ENCODE measurements at regions not wholly inside any gene's neighbourhood (a gene's known extent, or its start where the extent isn't known, plus 50 kb on each side); places are given as distances from the start of the nearest gene placed in this dataset.

DNA sequence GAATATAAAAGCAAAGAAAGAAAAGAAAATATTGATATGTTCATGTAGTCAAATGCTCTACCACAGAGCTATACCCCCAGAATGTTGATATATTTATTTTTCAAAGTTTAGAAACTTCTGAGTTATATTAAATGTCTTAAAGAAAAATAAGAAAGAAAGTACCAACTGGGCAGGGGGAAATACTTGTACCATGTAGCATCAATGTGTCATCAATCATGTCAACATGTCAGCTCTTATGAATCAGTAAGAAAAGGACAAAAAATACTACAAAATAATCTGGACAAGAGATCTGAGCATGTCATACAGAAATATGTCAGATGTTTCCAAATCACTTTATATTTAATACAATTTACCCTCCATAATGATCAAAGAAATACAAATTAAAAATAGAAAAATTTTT is 595.1 kb upstream of the ATP2B1 start (continued):
- no peak for TF ChIP-seq WRNIP1 (IDR thresholded peaks at IDR 0.05; ENCODE audit: borderline replicate concordance, low read depth, low read length)
- TF ChIP-seq EP300 (IDR thresholded peaks at IDR 0.05; ENCODE audit: borderline replicate concordance in 1 of 2, control insufficient read depth in 1 of 2, low read depth in 2 of 2, low read length in 2 of 2) = no peak
- no peak for TF ChIP-seq ETV6 (conservative IDR thresholded peaks at IDR 0.05 in 1 of 2, IDR thresholded peaks at IDR 0.05 in 1 of 2; ENCODE audit: borderline replicate concordance in 1 of 2, low read depth in 1 of 2)
- no peak for TF ChIP-seq ZNF24 (IDR thresholded peaks at IDR 0.05)
- no peak for TF ChIP-seq MYC (IDR thresholded peaks at IDR 0.05; ENCODE audit: insufficient read depth, insufficient read length, insufficient replicate concordance, low read length, severe bottlenecking)
- TF ChIP-seq, protein P1, sequence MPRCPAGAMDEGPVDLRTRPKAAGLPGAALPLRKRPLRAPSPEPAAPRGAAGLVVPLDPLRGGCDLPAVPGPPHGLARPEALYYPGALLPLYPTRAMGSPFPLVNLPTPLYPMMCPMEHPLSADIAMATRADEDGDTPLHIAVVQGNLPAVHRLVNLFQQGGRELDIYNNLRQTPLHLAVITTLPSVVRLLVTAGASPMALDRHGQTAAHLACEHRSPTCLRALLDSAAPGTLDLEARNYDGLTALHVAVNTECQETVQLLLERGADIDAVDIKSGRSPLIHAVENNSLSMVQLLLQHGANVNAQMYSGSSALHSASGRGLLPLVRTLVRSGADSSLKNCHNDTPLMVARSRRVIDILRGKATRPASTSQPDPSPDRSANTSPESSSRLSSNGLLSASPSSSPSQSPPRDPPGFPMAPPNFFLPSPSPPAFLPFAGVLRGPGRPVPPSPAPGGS (IDR thresholded peaks at IDR 0.05; ENCODE audit: borderline replicate concordance, insufficient read depth, low read depth, low read length, poor library complexity, severe bottlenecking) = no peak
- TF ChIP-seq CREM (IDR thresholded peaks at IDR 0.05; ENCODE audit: low read depth) = no peak
- TF ChIP-seq FOXM1 (IDR thresholded peaks at IDR 0.05; ENCODE audit: low read depth, low read length) = no peak
- TF ChIP-seq SMARCA5 (IDR thresholded peaks at IDR 0.05) = no peak

- FAIRE-seq (no peak), ATAC-seq (no peak), DNase-seq (ENCODE audit: low read depth, low spot score) (no peak)
- intact Hi-C loops (cut with micrococcal nuclease; ENCODE audit: unreplicated experiment) = no loop called here
- H4K20me1 ChIP-seq (ENCODE audit: control insufficient read depth, insufficient read depth) = no peaks in the 10 kb centered on the region
- H3K4me1 ChIP-seq (ENCODE audit: control insufficient read depth, insufficient read depth, low read length) = peaks cover 5% of the 10 kb centered on the region
- H3K9me3 ChIP-seq (replicated peaks; ENCODE audit: control insufficient read depth, insufficient read depth, low read length) = no peaks in the 10 kb centered on the region; the same call in 2 of the 3 replicates
- no peaks in the 10 kb centered on the region for H3K36me3 ChIP-seq (ENCODE audit: control insufficient read depth in 2 of 2, insufficient read depth in 2 of 2, low read length in 1 of 2)
- no peak overlapping the region for H3K4me2 ChIP-seq (ENCODE audit: control insufficient read depth, insufficient read depth)
- no peak overlapping the region for H2AFZ ChIP-seq (ENCODE audit: control insufficient read depth, low read depth, low read length)
- no peak overlapping the region for H3K4me3 ChIP-seq
- in situ Hi-C loops (cut with MboI) = no loop called here
- POLR2A ChIA-PET = no interaction called here
- BruUV-seq (replicated peaks) = no TSS peak
- SMC1A ChIA-PET (ENCODE audit: uncharacterized antibody, unreplicated experiment) = interaction anchor here (1.2 to 1.5 kb wide), 2 partner anchors 57 to 106 kb away, joined by 3 read pairs; no protein-coding TSS in a partner anchor
- RAD21 ChIA-PET (ENCODE audit: unreplicated experiment) = interaction anchor here (0.7 kb wide), 1 partner anchor 101 kb away, joined by 3 read pairs; no protein-coding TSS in a partner anchor
- 80% methylated on average over 1 of the region's 1 CpG for WGBS (ENCODE audit: insufficient coverage, insufficient replicate concordance, low lambda C conversion rate, missing lambda C conversion rate)
- no peak overlapping the region for H3K27ac ChIP-seq (ENCODE audit: control insufficient read depth, insufficient read depth)
- CTCF ChIA-PET = interaction anchor here (0.9 to 1.2 kb wide), 2 partner anchors 29 to 48 kb away, joined by 3 to 5 read pairs; no protein-coding TSS in a partner anchor
- H3K79me2 ChIP-seq (ENCODE audit: control insufficient read depth, insufficient read depth, low read length) = no peaks in the 10 kb centered on the region
- H3K27me3 ChIP-seq (replicated peaks in 1 of 2; ENCODE audit: control insufficient read depth in 2 of 2, insufficient read depth in 2 of 2, low read length in 1 of 2) = no peaks in the 10 kb centered on the region
- H3K9ac ChIP-seq (ENCODE audit: control insufficient read depth, insufficient read depth, low read length) = no peak overlapping the region
- TF ChIP-seq, protein P1 (IDR thresholded peaks at IDR 0.05; ENCODE audit: borderline replicate concordance, insufficient read depth, low read depth, low read length, poor library complexity, severe bottlenecking) = no peak
- no peak for TF ChIP-seq GATAD2B (conservative IDR thresholded peaks at IDR 0.05; ENCODE audit: low read depth)
- TF ChIP-seq EP300 (IDR thresholded peaks at IDR 0.05; ENCODE audit: borderline replicate concordance in 1 of 2, control insufficient read depth in 1 of 2, low read depth in 2 of 2, low read length in 2 of 2) = no peak
- TF ChIP-seq, protein P2, sequence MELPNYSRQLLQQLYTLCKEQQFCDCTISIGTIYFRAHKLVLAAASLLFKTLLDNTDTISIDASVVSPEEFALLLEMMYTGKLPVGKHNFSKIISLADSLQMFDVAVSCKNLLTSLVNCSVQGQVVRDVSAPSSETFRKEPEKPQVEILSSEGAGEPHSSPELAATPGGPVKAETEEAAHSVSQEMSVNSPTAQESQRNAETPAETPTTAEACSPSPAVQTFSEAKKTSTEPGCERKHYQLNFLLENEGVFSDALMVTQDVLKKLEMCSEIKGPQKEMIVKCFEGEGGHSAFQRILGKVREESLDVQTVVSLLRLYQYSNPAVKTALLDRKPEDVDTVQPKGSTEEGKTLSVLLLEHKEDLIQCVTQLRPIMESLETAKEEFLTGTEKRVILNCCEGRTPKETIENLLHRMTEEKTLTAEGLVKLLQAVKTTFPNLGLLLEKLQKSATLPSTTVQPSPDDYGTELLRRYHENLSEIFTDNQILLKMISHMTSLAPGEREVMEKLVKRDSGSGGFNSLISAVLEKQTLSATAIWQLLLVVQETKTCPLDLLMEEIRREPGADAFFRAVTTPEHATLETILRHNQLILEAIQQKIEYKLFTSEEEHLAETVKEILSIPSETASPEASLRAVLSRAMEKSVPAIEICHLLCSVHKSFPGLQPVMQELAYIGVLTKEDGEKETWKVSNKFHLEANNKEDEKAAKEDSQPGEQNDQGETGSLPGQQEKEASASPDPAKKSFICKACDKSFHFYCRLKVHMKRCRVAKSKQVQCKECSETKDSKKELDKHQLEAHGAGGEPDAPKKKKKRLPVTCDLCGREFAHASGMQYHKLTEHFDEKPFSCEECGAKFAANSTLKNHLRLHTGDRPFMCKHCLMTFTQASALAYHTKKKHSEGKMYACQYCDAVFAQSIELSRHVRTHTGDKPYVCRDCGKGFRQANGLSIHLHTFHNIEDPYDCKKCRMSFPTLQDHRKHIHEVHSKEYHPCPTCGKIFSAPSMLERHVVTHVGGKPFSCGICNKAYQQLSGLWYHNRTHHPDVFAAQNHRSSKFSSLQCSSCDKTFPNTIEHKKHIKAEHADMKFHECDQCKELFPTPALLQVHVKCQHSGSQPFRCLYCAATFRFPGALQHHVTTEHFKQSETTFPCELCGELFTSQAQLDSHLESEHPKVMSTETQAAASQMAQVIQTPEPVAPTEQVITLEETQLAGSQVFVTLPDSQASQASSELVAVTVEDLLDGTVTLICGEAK (IDR thresholded peaks at IDR 0.05; ENCODE audit: borderline replicate concordance) = no peak
- no peak for TF ChIP-seq SREBF1 (IDR thresholded peaks at IDR 0.05; ENCODE audit: low read length)
- no peak for TF ChIP-seq SIX5 (IDR thresholded peaks at IDR 0.05; ENCODE audit: low read depth, low read length, severe bottlenecking)
Observed at GRCh38 chr12:90301561-90302133, 593.0 kb upstream of the ATP2B1 start.

All from GM12878 (cell line).